C4-2B (cell line): ENCODE measurements at regions not wholly inside any gene's neighbourhood (a gene's known extent, or its start where the extent isn't known, plus 50 kb on each side); places are given as distances from the start of the nearest gene placed in this dataset.

Experiments
- CTCF ChIP-seq: fragments of 450-650 bp; conservative IDR thresholded peaks from 2 replicates; pipeline ENCODE4 v1.5.1; 2017; ENCODE audit warnings: mild to moderate bottlenecking
- ZFX ChIP-seq: fragments of 450-650 bp; IDR thresholded peaks from 2 replicates; pipeline ENCODE4 v1.6.1; 2017

GRCh38 chr9:105881021-105881420, 186.7 kb downstream of the TMEM38B start:
- TF ChIP-seq ZFX (no peak), CTCF (no peak)
